ENCODE measurements at regions not wholly inside any gene's neighbourhood (a gene's known extent, or its start where the extent isn't known, plus 50 kb on each side); places are given as distances from the start of the nearest gene placed in this dataset.

DNA sequence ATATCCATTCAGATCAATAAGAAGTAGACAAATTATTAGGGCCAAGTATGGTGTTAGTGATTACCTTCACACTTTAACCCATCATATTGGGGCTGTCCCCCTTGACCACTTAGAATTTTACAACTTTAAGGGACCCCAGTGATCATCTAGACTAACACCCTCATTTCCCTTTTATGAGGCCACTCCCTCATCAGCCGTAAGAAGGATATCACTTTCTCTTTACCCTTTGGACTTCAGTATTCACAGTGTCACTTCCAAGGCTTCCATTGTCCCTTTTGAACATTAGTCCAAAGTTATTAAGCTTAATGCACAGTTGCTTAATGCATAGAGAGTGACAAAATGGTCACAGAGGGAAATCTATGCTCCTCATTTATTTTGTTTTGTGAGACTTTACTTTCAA, 172.4 kb upstream of the MPPED2 start:
- Histone ChIP-seq H3K27ac (ENCODE audit: low read depth, low read length) (no peak overlapping the region), H3K27me3 (ENCODE audit: insufficient read depth, low read length, poor library complexity, severe bottlenecking) (no peaks in the 10 kb centered on the region), H3K9me3 (ENCODE audit: low read length) (no peaks in the 10 kb centered on the region), H3K4me3 (ENCODE audit: low read length) (no peak overlapping the region), H3K36me3 (ENCODE audit: insufficient read depth, low read length) (no peaks in the 10 kb centered on the region), H3K4me1 (ENCODE audit: insufficient read depth, low read length) (no peaks in the 10 kb centered on the region)
- Mint-ChIP-seq H3K9me3 (peaks cover 2 to 21% (median 9%) of the 10 kb centered on the region in 5 donors), H3K27ac (no peak overlapping the region), H3K27me3 (no peaks in the 10 kb centered on the region), H3K36me3 (no peaks in the 10 kb centered on the region), H3K4me1 (no peaks in the 10 kb centered on the region), H3K4me3 (no peak overlapping the region)
- DNase-seq: no peak
- ChIA-PET POLR2A (no interaction called here), CTCF (no interaction called here)

DNA sequence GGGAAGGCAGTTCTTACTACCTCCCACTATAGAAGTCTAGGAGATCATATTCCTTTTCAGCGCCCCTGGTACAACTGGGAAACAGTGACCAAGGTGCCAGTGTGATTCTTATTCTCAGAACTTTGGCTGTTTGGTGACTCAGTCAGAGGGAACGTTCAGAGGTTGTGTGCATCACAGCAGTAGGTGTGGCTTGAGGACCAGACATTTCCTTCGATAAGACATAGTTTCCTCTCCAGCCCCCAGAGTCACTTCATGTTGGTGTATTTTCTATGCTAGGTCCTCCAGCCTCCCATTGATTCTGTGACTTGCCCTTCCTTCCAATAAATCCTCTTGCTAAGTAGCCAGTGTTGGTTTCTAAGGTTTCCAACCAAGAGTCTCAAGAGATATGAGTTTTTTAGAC, 171.9 kb upstream of the MPPED2 start:
- peaks cover 2 to 17% (median 6%) of the 10 kb centered on the region in 5 donors for H3K9me3 Mint-ChIP-seq
- POLR2A ChIA-PET: no interaction called here
- no peak overlapping the region for H3K4me3 Mint-ChIP-seq
- no peaks in the 10 kb centered on the region for H3K36me3 Mint-ChIP-seq
- no peak overlapping the region for H3K27ac ChIP-seq (ENCODE audit: low read depth, low read length)
- no peaks in the 10 kb centered on the region for H3K27me3 Mint-ChIP-seq
- H3K4me1 Mint-ChIP-seq: no peaks in the 10 kb centered on the region
- no peak overlapping the region for H3K27ac Mint-ChIP-seq
- H3K4me3 ChIP-seq (ENCODE audit: low read length): no peak overlapping the region
- H3K27me3 ChIP-seq (ENCODE audit: insufficient read depth, low read length, poor library complexity, severe bottlenecking): no peaks in the 10 kb centered on the region
- no peaks in the 10 kb centered on the region for H3K9me3 ChIP-seq (ENCODE audit: low read length)
- no peaks in the 10 kb centered on the region for H3K4me1 ChIP-seq (ENCODE audit: insufficient read depth, low read length)
- CTCF ChIA-PET: no interaction called here
- no peaks in the 10 kb centered on the region for H3K36me3 ChIP-seq (ENCODE audit: insufficient read depth, low read length)
- no peak for DNase-seq

DNA sequence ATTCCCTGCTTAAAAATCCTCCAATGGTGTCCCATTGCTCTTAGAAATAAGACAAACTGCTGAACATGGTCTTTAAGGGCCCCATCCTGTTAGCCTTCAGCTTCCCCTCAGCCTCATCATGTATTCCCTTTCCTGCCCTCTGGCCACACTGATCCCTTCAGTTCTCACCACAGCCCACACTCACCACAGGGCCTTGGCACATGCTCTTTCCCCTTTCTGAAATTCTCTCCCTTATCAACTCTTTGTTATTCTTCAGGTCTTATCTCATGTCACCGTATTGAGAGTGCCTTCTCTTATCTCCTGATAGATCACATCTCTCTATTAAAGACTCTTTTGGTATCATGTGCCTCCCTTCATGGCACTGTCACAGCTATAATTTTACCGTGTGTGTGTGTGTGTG, 167.8 kb upstream of the MPPED2 start:
- Mint-ChIP-seq H3K4me1 (no peaks in the 10 kb centered on the region), H3K27ac (no peak overlapping the region), H3K27me3 (peaks cover 0 to 4% of the 10 kb centered on the region in 2 donors), H3K36me3 (no peaks in the 10 kb centered on the region), H3K4me3 (no peak overlapping the region), H3K9me3 (peaks cover 0 to 12% (median 6%) of the 10 kb centered on the region in 5 donors)
- no peaks in the 10 kb centered on the region for H3K4me1 ChIP-seq (ENCODE audit: insufficient read depth, low read length)
- no peak for DNase-seq
- no peak overlapping the region for H3K4me3 ChIP-seq (ENCODE audit: low read length)
- H3K27me3 ChIP-seq (ENCODE audit: insufficient read depth, low read length, poor library complexity, severe bottlenecking): no peaks in the 10 kb centered on the region
- H3K27ac ChIP-seq (ENCODE audit: low read depth, low read length): no peak overlapping the region
- H3K9me3 ChIP-seq (ENCODE audit: low read length): peaks cover 4% of the 10 kb centered on the region
- POLR2A ChIA-PET: no interaction called here
- CTCF ChIA-PET: no interaction called here
- H3K36me3 ChIP-seq (ENCODE audit: insufficient read depth, low read length): no peaks in the 10 kb centered on the region

DNA sequence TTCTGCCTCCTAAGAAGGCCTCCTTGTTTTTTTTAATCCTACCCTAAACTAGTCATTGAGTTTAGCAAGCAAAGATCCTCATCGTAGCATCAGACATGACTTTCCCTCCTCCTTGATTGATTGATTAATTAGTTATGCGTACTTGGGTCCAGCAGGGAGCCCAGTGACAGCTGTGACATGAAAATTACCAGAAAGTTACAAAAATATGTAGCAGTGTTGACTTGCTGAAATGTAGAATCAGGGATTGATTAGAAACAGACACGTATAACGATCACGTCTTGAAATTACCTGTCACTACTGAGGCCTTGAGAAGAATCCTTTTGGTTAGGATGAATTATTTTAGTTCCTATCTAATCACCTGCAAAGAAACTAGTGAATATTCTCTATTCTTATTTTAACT, 167.4 kb upstream of the MPPED2 start:
- no peaks in the 10 kb centered on the region for H3K36me3 ChIP-seq (ENCODE audit: insufficient read depth, low read length)
- POLR2A ChIA-PET: no interaction called here
- no peaks in the 10 kb centered on the region for H3K4me1 ChIP-seq (ENCODE audit: insufficient read depth, low read length)
- DNase-seq: no peak
- no peak overlapping the region for H3K4me3 ChIP-seq (ENCODE audit: low read length)
- peaks cover 0 to 12% (median 6%) of the 10 kb centered on the region in 5 donors for H3K9me3 Mint-ChIP-seq
- H3K36me3 Mint-ChIP-seq: no peaks in the 10 kb centered on the region
- H3K9me3 ChIP-seq (ENCODE audit: low read length): peaks cover 4% of the 10 kb centered on the region
- H3K4me1 Mint-ChIP-seq: no peaks in the 10 kb centered on the region
- no peak overlapping the region for H3K4me3 Mint-ChIP-seq
- no peaks in the 10 kb centered on the region for H3K27me3 ChIP-seq (ENCODE audit: insufficient read depth, low read length, poor library complexity, severe bottlenecking)
- peaks cover 0 to 4% of the 10 kb centered on the region in 2 donors for H3K27me3 Mint-ChIP-seq
- CTCF ChIA-PET: no interaction called here
- no peak overlapping the region for H3K27ac ChIP-seq (ENCODE audit: low read depth, low read length)
- H3K27ac Mint-ChIP-seq: no peak overlapping the region

DNA sequence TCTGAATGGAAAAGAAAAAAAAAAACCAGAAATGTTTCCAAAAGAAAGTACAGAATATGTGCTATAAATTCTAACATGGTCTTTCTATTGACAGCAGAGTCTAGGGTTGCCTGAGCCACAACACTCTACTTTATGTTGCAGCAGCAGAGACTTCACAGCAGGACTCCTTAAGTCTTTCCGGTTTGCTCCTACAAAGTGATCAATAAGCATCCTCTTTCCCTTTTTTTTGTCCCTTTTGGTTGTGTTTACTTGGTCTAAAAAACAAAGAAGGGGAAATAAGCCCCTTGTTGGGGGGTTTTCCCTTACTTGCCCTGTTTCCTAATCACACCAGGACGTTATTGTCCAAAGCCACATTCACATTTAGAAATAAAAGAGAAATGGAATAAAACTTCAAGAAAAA, 163.1 kb upstream of the MPPED2 start:
- Histone ChIP-seq H3K4me3 (ENCODE audit: low read length) (no peak overlapping the region), H3K27ac (ENCODE audit: low read depth, low read length) (no peak overlapping the region), H3K27me3 (ENCODE audit: insufficient read depth, low read length, poor library complexity, severe bottlenecking) (no peaks in the 10 kb centered on the region), H3K36me3 (ENCODE audit: insufficient read depth, low read length) (no peaks in the 10 kb centered on the region), H3K4me1 (ENCODE audit: insufficient read depth, low read length) (no peaks in the 10 kb centered on the region), H3K9me3 (ENCODE audit: low read length) (peaks cover 4% of the 10 kb centered on the region)
- Mint-ChIP-seq H3K27ac (no peak overlapping the region), H3K36me3 (no peaks in the 10 kb centered on the region), H3K4me1 (no peaks in the 10 kb centered on the region), H3K4me3 (no peak overlapping the region), H3K9me3 (peaks cover 0 to 9% (median 6%) of the 10 kb centered on the region in 5 donors), H3K27me3 (peaks cover 0 to 8% of the 10 kb centered on the region in 2 donors)
- POLR2A ChIA-PET: no interaction called here
- no peak for DNase-seq
- CTCF ChIA-PET: no interaction called here

DNA sequence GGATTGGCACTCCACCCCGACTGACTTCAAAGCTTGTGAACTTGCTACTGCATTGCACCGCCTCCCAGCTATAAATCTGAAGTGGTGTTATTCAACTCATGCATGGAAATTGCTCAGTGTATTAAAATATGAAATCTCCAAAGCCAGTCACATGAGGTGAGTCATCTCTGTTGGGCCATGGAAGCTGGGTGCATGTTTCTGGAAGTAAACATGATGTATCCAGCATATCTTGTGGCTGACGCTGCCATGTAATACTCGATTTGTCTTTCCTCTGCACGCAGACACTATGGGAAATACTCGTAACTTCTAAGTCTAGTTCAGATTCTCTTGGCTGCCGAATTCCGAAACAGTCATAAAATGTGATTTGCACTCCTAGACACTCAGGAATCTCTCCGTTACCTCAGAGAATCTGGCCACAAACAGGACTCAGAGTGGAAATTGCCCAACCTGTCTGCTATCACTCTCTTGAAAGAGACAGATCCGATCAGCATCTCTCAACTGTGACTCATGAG, 154.9 kb upstream of the MPPED2 start:
- no peak for DNase-seq
- H3K27ac Mint-ChIP-seq: no peak overlapping the region
- Histone ChIP-seq H3K36me3 (ENCODE audit: insufficient read depth, low read length) (no peaks in the 10 kb centered on the region), H3K27me3 (ENCODE audit: insufficient read depth, low read length, poor library complexity, severe bottlenecking) (no peaks in the 10 kb centered on the region), H3K4me3 (ENCODE audit: low read length) (no peak overlapping the region), H3K4me1 (ENCODE audit: insufficient read depth, low read length) (no peaks in the 10 kb centered on the region), H3K27ac (ENCODE audit: low read depth, low read length) (no peak overlapping the region), H3K9me3 (ENCODE audit: low read length) (no peaks in the 10 kb centered on the region)
- peaks cover 0 to 4% of the 10 kb centered on the region in 2 donors for H3K27me3 Mint-ChIP-seq
- no peaks in the 10 kb centered on the region for H3K36me3 Mint-ChIP-seq
- CTCF ChIA-PET: no interaction called here
- POLR2A ChIA-PET: no interaction called here
- no peaks in the 10 kb centered on the region for H3K4me1 Mint-ChIP-seq
- H3K9me3 Mint-ChIP-seq: peaks cover 0 to 12% (median 0%) of the 10 kb centered on the region in 5 donors
- H3K4me3 Mint-ChIP-seq: no peak overlapping the region

DNA sequence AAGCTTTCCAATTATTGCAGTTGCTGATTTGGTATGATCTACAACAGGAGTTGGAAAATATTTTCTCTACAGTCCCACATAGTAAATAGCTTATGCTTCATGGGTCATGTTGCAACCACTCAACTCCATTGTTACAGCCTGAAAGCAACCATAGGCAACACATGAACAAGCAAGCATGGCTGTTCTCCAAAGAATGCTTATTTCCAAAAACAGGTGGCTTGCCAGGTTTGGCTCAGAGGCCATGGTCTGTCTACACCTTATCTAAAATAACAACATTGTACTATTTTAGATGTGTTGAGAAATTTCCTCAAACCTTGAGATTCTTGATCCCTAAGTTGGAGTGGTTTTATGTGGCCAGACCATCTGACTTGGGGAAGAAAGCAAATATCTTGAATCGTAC, 153.9 kb upstream of the MPPED2 start:
- Histone ChIP-seq H3K4me3 (ENCODE audit: low read length) (no peak overlapping the region), H3K27ac (ENCODE audit: low read depth, low read length) (no peak overlapping the region), H3K27me3 (ENCODE audit: insufficient read depth, low read length, poor library complexity, severe bottlenecking) (no peaks in the 10 kb centered on the region), H3K9me3 (ENCODE audit: low read length) (no peaks in the 10 kb centered on the region), H3K36me3 (ENCODE audit: insufficient read depth, low read length) (no peaks in the 10 kb centered on the region), H3K4me1 (ENCODE audit: insufficient read depth, low read length) (no peaks in the 10 kb centered on the region)
- H3K4me1 Mint-ChIP-seq: no peaks in the 10 kb centered on the region
- ChIA-PET CTCF (no interaction called here), POLR2A (no interaction called here)
- no peaks in the 10 kb centered on the region for H3K36me3 Mint-ChIP-seq
- peaks cover 0 to under 1% of the 10 kb centered on the region in 2 donors for H3K27me3 Mint-ChIP-seq
- no peak for DNase-seq
- H3K4me3 Mint-ChIP-seq: no peak overlapping the region
- H3K27ac Mint-ChIP-seq: no peak overlapping the region
- H3K9me3 Mint-ChIP-seq: peaks cover 0 to 10% (median 0%) of the 10 kb centered on the region in 5 donors

DNA sequence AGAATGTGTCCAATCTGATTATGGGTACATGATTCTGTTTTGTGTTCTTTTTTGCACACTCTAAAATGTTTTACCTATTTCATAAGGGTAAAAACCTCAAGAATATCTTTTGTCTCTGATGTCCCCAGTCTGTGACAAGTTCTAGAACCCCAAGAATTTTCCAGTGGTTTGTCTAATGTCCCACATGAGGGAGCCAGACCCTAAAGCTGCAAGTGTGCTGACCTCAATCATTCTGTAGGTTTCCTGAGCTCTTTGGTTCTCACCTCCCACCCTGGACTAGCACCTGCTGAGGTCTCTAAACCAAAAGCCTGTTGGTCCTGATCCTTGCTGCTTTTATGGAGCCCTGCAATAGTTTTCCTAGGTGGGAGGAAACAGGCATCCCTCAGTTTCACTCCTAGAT, 149.8 kb upstream of the MPPED2 start:
- Histone ChIP-seq H3K4me3 (ENCODE audit: low read length) (no peak overlapping the region), H3K36me3 (ENCODE audit: insufficient read depth, low read length) (no peaks in the 10 kb centered on the region), H3K27ac (ENCODE audit: low read depth, low read length) (no peak overlapping the region), H3K27me3 (ENCODE audit: insufficient read depth, low read length, poor library complexity, severe bottlenecking) (no peaks in the 10 kb centered on the region), H3K4me1 (ENCODE audit: insufficient read depth, low read length) (no peaks in the 10 kb centered on the region), H3K9me3 (ENCODE audit: low read length) (no peaks in the 10 kb centered on the region)
- Mint-ChIP-seq H3K4me1 (no peaks in the 10 kb centered on the region), H3K4me3 (no peak overlapping the region), H3K27me3 (no peaks in the 10 kb centered on the region), H3K9me3 (peaks cover 0 to 12% (median 0%) of the 10 kb centered on the region in 5 donors), H3K27ac (no peak overlapping the region), H3K36me3 (no peaks in the 10 kb centered on the region)
- DNase-seq: no peak
- ChIA-PET POLR2A (no interaction called here), CTCF (no interaction called here)

DNA sequence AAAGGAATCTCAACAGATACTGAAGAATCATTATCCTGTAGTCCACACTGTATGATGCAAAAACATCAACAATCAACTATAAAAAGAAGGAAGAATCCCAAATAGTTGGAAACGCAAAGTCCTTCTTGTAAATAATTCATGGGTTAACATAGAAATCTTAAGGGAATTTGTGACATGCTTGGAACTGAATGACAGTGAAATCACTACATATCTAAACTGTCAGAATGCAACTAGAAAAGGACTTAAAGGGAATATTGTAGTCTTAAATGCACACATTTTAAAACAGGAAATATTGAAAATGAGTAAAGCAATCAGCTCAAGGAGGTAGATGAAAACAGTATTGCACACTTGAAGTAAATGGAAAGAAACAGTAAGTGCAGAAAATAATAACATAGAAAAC, 147.6 kb upstream of the MPPED2 start:
- ChIA-PET CTCF (no interaction called here), POLR2A (no interaction called here)
- Mint-ChIP-seq H3K4me1 (no peaks in the 10 kb centered on the region), H3K9me3 (peaks cover 0 to 13% (median 1%) of the 10 kb centered on the region in 5 donors), H3K27me3 (no peaks in the 10 kb centered on the region), H3K36me3 (no peaks in the 10 kb centered on the region), H3K27ac (no peak overlapping the region), H3K4me3 (no peak overlapping the region)
- Histone ChIP-seq H3K27ac (ENCODE audit: low read depth, low read length) (no peak overlapping the region), H3K4me3 (ENCODE audit: low read length) (no peak overlapping the region), H3K9me3 (ENCODE audit: low read length) (no peaks in the 10 kb centered on the region), H3K36me3 (ENCODE audit: insufficient read depth, low read length) (no peaks in the 10 kb centered on the region), H3K4me1 (ENCODE audit: insufficient read depth, low read length) (no peaks in the 10 kb centered on the region), H3K27me3 (ENCODE audit: insufficient read depth, low read length, poor library complexity, severe bottlenecking) (no peaks in the 10 kb centered on the region)
- no peak for DNase-seq
